HG02885 (cell line): ENCODE measurements at regions not wholly inside any gene's neighbourhood (a gene's known extent, or its start where the extent isn't known, plus 50 kb on each side); places are given as distances from the start of the nearest gene placed in this dataset.
A peak's percentile ranks its signal among the peaks of the same experiment; 100 is the strongest.

Experiments
- ATAC-seq: cut with Tn5 transposase; IDR thresholded peaks from one replicate; pipeline ENCODE4 v1.9.1; 2021; ENCODE audit warnings: mild to moderate bottlenecking; ENCODE audit not compliant: unreplicated experiment, poor library complexity

- no peak for ATAC-seq
Measured at GRCh38 chr1:173128742-173129141, 78.0 kb upstream of the TNFSF18 start.

GRCh38 chr1:173127369-173128307, 76.9 kb upstream of the TNFSF18 start:
- ATAC-seq, result no peak

GRCh38 chr1:173126421-173126820, 75.7 kb upstream of the TNFSF18 start:
- ATAC-seq, result no peak

- ATAC-seq, result peak; percentile 68
Measured at GRCh38 chr1:173122958-173123852, 72.5 kb upstream of the TNFSF18 start.

- no peak for ATAC-seq
Measured at GRCh38 chr1:173122344-173122935, 71.7 kb upstream of the TNFSF18 start.

- ATAC-seq, result no peak
Measured at GRCh38 chr1:173118404-173118803, 67.7 kb upstream of the TNFSF18 start.

GRCh38 chr1:173117761-173118160, 67.0 kb upstream of the TNFSF18 start:
- ATAC-seq, result no peak

- ATAC-seq, result no peak
Measured at GRCh38 chr1:173117108-173117633, 66.4 kb upstream of the TNFSF18 start.

GRCh38 chr1:173114346-173114745, 63.6 kb upstream of the TNFSF18 start:
- ATAC-seq, result no peak

- no peak for ATAC-seq
Measured at GRCh38 chr1:173113015-173113741, 62.4 kb upstream of the TNFSF18 start.

- ATAC-seq, result peak; percentile 98
Measured at GRCh38 chr1:173112129-173112528, 61.4 kb upstream of the TNFSF18 start.

- ATAC-seq, result no peak
Measured at GRCh38 chr1:173107696-173108095, 57.0 kb upstream of the TNFSF18 start.

- ATAC-seq, result no peak
Measured at GRCh38 chr1:173103006-173103405, 52.3 kb upstream of the TNFSF18 start.

- no peak for ATAC-seq
Measured at GRCh38 chr1:173101589-173101988, 50.8 kb upstream of the TNFSF18 start.

- ATAC-seq, result no peak
Measured at GRCh38 chr1:173100476-173101107, 49.9 kb upstream of the TNFSF18 start.
